HG02852 (cell line): ENCODE measurements at regions not wholly inside any gene's neighbourhood (a gene's known extent, or its start where the extent isn't known, plus 50 kb on each side); places are given as distances from the start of the nearest gene placed in this dataset.
A peak's percentile ranks its signal among the peaks of the same experiment; 100 is the strongest.

Experiments
- ATAC-seq: cut with Tn5 transposase; IDR thresholded peaks from one replicate; pipeline ENCODE4 v1.9.1; 2021; ENCODE audit warnings: mild to moderate bottlenecking, moderate library complexity; ENCODE audit not compliant: unreplicated experiment

- ATAC-seq = no peak
Measured at GRCh38 chr12:92650228-92650822, 52.5 kb upstream of the PLEKHG7 start.

DNA sequence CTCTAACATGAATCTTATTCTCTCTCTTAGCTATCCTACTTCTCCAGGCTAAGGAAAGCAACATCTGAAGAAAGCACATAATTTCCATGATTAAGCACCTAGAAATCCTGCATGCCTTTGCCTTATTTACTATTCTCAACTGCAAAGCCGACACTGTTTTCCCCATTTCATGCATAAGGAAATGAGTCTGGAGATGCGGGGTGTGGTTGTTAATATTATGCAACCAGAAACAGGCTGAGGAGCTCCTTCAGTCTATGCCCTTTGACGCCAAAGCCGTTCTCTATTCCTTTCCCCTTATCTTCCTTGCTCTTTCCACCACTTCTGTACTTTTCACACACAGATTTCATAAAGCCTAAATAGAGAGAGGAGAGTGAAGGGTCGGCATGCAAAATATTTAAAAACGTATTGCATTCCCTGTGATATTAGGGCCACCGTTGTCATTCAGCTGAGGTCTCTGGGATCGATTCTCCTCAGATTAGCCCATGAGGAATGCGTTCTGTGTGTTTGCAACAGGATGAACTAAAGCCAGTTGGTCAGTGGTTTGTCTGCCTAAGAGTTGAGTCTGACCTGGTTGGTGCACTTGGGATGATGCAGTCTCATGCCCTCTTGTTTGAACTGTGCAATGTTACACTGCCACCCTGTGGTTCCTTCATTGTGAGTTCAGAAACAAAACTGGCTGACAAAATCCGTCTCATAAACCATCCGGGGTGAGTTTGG lies 53.1 kb upstream of the PLEKHG7 start:
- peak; percentile 86 for ATAC-seq

DNA sequence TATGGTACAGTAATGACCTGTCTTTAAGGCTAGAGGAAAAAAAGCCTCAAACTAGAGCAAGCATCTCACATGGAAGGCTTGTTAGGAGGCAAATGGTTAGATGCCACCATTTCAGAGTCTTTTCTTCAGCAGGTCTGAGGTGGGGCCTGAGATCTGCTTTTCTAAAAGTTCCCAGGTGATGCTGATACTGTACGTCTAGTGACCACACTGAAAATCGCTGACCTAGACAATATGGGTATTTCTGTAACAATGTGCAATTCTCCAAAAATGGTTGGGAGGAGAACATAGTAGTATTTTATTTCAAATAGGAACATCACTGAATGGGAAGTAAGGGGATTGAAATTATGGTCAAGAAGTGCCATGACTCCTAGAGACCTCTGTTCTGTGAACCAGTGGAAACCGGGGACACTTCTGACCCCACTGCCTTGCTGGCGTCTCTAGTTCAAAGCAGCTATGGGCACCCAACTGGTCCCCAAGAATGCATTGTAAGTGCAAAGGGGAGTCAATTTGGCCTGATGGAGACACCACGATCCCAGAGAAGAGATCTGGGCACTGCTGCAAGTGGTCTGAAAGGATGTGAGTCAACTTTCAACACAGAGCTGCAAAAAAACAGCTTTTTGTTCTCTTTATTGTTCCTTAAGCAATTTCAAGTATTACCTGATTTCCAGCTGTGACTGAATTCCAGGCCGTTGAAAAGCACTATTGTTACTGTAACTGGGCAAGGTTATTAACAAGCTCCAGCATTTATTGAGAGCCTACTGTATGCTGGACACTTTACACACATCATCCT lies 54.4 kb upstream of the PLEKHG7 start:
- ATAC-seq = no peak

GRCh38 chr12:92641291-92641690 lies 61.5 kb upstream of the PLEKHG7 start:
- ATAC-seq = no peak

DNA sequence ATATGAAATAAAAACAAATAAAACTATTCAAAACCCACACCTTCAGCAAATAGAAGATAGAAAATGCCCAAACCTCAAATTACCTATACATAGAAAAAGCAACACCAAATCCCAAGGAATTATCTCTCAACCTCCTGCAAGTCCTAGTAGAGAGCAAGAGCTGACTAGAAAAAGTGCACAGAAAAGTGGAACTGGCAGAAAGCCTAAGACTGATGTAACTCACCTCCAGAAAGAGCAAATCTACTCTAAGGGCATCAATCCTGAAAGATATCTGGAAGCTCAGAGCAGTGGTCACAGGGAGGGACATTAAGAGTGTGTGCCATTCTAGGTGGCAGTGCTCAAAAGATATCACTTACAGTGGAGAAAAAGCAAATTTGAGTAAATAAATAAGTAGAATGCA lies 62.1 kb upstream of the PLEKHG7 start:
- no peak for ATAC-seq

GRCh38 chr12:92639017-92639416 lies 63.8 kb upstream of the PLEKHG7 start:
- no peak for ATAC-seq

DNA sequence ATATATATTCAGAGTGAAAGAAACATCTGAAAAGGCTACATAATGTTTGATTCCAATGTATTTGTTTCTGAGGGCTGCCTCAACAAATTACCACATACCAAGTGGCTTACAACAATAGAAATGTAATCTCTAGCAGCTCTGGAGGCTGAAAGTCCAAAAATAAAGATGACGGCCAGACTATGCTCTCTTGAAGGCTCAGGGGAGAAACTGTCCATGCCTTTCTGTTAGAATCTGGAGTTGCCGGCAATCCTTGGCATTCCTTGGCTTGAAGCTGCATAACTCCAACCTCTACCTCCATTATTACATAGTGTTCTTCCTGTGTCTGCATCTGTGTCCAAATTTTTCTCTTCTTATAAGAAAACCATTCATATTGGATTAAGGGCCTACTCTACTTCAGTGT lies 68.1 kb upstream of the PLEKHG7 start:
- no peak for ATAC-seq

DNA sequence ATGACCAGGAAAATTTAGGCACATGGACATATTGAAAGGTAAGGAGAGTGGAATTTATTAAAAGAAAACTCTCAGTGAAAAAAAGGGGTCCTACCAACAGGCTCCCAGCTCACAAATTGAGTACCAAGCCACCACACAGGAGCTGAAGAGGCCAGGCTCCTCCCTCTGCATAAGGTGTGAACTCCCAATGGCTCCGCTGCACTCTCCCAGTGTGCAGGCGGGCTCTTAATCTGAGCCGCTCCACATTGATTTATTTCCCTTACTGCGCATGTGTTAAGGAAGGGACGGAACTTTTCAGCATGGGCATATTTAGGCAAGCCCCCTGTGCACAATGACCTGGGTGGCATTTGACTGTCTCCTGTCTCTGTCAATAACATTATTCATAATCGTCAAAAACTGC lies 68.6 kb upstream of the PLEKHG7 start:
- no peak for ATAC-seq

- ATAC-seq = no peak
Measured at GRCh38 chr12:92630968-92631367, 71.8 kb upstream of the PLEKHG7 start.

DNA sequence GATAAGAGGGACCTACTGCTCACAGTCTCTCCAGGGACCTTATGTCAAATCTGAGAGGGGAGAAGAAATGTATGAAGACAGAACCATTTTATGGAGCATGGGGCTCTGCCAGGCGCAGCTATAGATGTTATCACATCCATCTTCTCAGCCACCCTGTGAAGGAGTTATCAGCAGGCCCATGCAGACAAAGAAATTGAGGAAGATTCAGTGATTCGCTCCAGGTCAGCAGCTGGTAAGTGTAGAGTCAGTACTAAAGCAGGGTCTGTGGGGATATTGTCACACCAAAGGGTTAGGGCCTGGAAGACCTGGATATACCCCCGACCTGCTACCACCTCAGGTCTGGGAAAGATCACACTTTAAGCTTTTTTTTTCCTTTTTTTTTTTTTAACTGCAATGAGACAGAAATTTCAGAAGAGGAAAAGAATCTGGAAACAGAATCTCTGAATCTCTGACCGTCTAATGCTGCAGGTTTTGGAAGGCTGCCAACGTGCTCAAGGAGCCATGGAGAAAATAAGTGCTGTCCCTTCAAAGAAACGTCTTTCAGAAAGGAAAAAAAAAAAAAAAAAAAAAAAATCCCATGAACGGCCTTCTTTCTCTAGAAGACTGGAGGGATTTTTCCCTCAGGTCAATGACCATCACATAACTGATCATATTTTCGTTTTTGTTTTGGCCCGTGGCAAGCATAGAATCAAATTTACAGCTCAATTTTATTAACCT lies 73.3 kb upstream of the PLEKHG7 start:
- no peak for ATAC-seq

DNA sequence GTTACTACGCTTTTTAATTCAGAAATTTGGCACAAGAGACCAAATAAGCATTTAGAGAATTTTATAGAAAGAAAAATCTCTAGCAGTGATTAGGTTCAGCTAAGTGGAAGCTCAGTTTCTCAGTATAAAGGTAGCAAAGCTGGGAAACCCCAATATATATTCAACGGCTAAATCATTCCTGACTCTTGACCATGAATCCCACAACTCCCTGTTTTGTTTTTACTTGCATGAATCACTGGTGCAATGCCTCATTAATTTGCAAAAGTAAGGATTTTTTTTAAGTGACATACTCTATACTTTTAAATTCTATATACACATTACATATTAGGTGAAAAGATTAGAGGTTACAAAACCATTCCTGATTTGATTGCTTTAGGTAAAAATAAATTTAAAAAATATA lies 74.3 kb upstream of the PLEKHG7 start:
- no peak for ATAC-seq

- no peak for ATAC-seq
Measured at GRCh38 chr12:92627511-92627910, 75.3 kb upstream of the PLEKHG7 start.

DNA sequence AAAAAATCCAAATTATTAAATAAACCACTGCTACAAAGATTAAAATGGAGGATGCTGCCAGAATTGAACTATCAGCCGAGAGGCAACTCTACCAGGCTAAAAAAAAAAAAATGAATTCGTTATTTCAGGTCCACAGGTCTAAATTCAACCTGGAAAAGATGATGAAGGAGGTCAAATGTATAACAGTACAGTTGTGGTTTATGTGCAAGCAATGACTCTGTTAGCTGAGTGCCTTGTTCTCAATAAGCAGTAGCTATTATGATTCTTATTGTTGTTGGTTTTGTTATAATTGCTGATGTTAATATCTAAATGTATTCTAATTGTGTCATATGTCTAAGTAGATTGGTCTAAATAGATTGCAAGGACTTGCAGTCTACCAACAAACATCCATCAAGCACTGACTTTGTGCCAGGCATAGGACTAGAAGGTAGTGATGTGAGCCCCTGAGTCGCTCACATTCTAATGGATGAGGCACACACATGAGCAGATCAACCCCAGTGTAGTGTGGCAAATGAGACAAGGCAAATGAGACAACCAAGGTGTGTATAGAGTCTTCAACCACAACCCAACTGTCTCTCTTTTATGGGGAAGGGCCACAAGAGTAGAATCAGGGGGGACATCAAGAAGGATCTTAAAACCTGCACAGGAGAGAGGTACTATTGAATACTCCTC lies 77.0 kb upstream of the PLEKHG7 start:
- no peak for ATAC-seq

DNA sequence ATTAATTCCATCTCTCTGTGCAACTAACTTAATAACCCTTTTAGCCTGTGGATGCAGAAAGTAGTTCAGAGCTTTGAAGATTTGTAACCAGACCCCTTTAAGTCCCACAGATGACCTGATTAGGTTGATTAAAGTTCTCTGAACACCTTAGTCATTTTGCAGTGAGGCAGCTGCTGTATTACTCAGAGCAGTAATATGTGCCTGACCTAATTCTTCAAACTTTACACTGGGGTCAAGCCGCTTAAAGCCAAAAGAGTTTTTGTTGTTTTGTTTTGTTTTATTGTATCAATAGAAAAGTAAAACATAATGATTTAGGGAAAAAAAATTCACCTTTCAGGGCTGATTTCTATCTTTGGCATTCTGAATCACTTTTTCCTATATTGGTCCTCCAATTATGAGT lies 78.6 kb upstream of the PLEKHG7 start:
- ATAC-seq = no peak

DNA sequence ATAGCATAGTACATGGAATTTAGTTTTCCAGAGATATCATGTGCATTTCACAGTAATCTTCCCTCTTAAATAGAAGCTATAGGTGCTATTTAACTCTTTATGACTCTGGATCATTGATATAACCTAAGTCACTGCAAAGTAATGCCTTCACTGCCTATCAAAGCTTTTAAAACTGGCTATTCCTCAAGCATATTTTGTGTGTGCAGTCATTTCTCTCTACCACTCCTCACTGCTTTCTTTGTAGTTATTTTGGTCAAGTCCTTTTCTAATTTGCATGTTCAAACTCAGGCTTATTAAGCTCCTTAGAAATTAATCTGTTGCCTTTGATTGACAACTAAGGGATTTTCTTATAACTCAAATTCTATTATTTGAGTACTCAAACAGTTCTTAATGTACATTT lies 79.4 kb upstream of the PLEKHG7 start:
- no peak for ATAC-seq

GRCh38 chr12:92621833-92622232 lies 81.0 kb upstream of the PLEKHG7 start:
- no peak for ATAC-seq

DNA sequence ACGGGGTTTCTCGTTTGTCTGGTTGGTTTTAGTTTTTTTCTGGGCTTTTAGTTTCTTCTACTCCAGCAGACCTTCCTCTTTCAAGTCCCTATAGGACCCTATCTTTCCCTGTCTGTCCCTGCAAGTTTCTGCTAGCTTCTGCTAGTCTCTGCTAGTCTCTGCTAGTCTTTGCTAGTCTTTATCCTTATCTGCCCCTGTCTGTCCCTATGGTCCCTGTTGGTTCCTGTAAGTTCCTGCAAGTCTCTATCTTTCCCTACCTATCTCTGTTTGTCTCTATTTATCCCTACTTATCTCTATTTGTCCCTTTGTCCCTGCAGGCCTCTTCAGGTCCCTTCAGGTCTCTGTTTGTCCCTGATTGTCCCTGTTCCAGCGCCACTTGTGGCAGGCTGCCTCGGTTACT lies 81.5 kb upstream of the PLEKHG7 start:
- no peak for ATAC-seq

GRCh38 chr12:92619730-92620684 lies 82.8 kb upstream of the PLEKHG7 start:
- no peak for ATAC-seq

DNA sequence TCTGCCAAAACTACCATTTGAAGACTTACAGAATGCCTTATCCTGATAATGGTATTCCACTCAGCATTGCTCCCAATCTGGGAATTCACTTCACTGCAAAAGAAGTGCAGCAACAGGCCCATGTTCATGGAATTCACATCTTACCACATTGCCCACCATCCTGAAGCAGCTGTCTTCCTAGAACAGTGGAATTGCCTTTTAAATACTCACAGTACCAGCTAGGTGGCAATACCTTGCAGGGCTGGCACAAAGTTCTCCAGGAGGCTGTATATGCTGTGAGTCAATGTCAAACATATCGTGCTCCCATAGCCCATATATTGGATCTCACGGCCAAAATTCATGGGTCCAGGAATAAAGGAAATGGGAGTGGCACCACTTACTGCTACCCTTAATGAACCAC lies 83.8 kb upstream of the PLEKHG7 start:
- ATAC-seq = no peak

- no peak for ATAC-seq
Measured at GRCh38 chr12:92615703-92616102, 87.1 kb upstream of the PLEKHG7 start.
